Kidney (tissue), 13 donors: ENCODE measurements at regions not wholly inside any gene's neighbourhood (a gene's known extent, or its start where the extent isn't known, plus 50 kb on each side); places are given as distances from the start of the nearest gene placed in this dataset.
"Not testable (repeated sequence)": the region's sequence is repeated elsewhere in the genome, so short reads cannot be mapped to it uniquely, and the experiment has no call there.

Source experiments
- DNase-seq, 5 donors: peaks; one replicate each; pipeline ENCODE4 v3.0.0-alpha.2; 2013 to 2020
- FAIRE-seq: peaks from 2 replicates; lab custom pipeline; 2012; peaks lifted over from hg19 to GRCh38; lab: Jason Lieb, UNC
- H3K27ac ChIP-seq, 2 donors: one replicate each; pipeline ENCODE4 v1.7.0; 2013; ENCODE audit warnings: low read depth in 2 of 2, low read length in 2 of 2, inconsistent platforms in 1 of 2
- H3K27me3 ChIP-seq: one replicate; pipeline ENCODE4 v1.7.1; 2013; ENCODE audit warnings: low read length, inconsistent platforms; ENCODE audit not compliant: control insufficient read depth, insufficient read depth
- H3K36me3 ChIP-seq, 3 donors: one replicate each; pipeline versions ENCODE4 v1.7.0 to v1.7.1; 2013; ENCODE audit warnings: low read length in 3 of 3, control low read depth in 1 of 3, inconsistent platforms in 1 of 3; ENCODE audit not compliant: insufficient read depth in 3 of 3, control insufficient read depth in 2 of 3
- H3K4me1 ChIP-seq, 3 donors: one replicate each; pipeline versions ENCODE4 v1.7.0 to v1.7.1; 2013; ENCODE audit warnings: low read length in 3 of 3, inconsistent platforms in 1 of 3, low read depth in 1 of 3; ENCODE audit not compliant: control insufficient read depth in 2 of 3, insufficient read depth in 2 of 3
- H3K4me3 ChIP-seq, 3 donors: one replicate each; pipeline versions ENCODE4 v1.7.0 to v1.8.1; 2013; ENCODE audit warnings: low read length in 3 of 3, control low read depth in 1 of 3, inconsistent platforms in 1 of 3
- H3K9ac ChIP-seq, 3 donors: one replicate each; pipeline versions ENCODE4 v1.7.0 to v1.7.1; 2013; ENCODE audit warnings: low read length in 3 of 3, control low read depth in 1 of 3, inconsistent platforms in 1 of 3
- H3K9me3 ChIP-seq, 3 donors: one replicate each; pipeline versions ENCODE4 v1.7.0 to v1.7.1; 2013; ENCODE audit warnings: low read length in 3 of 3, control low read depth in 1 of 3, inconsistent platforms in 1 of 3; ENCODE audit not compliant: control insufficient read depth in 2 of 3, insufficient read depth in 1 of 3
- intact Hi-C: fragments of 100-400 bp; cut with DNase I; formaldehyde crosslinking; loops from one replicate; pipeline ENCODE4 v1.11.1; 2022
- TF ChIP-seq, protein P1 (sequence below): IDR thresholded peaks from 3 replicates; pipeline ENCODE4 v1.5.1; 2012; ENCODE audit warnings: mild to moderate bottlenecking, moderate library complexity, borderline replicate concordance; ENCODE audit not compliant: insufficient read depth; ENCODE audit errors: extremely low read depth
- donor health status: control.
- donor health status: control.
- donor health status: control.
- donor health status: control.
- donor health status: control.
- donor health status: DM: yes; HTN: yes; CAD: no.
- donor health status: Normal renal cell carcinoma (clear cell type).

DNA sequence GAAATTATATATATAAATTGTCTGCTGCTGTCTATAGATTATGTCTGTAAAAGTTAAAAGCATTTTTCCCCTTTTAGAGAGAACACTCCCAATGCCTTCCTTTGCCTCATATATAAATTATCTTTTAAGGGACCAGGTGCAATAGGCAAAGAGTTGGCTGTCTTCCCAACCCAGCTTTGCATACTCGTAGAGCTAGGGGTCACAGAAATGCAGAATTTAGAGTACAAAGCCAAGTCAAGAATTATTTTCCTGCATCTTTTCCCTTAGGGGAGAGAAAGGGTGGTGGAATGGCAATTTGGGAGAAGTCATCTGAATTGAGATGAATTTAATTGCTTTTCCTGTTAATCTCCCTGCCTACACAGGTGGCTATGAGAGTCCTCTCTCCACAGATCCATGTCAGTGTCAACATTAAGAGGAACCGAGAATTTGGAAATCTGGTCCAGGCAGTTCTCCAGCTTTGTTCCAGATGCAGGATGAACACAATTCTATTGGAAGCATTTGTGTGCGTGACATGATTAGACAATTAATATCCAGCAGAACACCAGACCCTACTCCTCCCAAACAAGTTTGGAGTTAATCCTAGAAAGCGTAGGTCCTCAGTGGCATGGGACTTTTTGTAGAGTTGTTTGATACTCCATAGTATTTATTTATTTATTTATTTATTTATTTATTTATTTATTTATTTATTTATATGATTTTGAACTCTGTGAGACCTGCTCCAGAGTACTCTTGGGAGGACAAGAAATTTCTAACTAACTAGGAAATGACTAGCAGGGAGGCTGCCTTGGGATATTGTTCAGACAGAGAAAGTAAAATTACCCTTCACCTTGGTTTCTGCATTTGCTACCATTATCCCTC is 80.3 kb upstream of the SKAP2 start:
- Histone ChIP-seq H3K4me1 (no peaks in the 10 kb centered on the region), H3K36me3 (no peaks in the 10 kb centered on the region), H3K27me3 (no peaks in the 10 kb centered on the region), H3K27ac (no peak overlapping the region), H3K9me3 (no peaks in the 10 kb centered on the region), H3K4me3 (no peak overlapping the region), H3K9ac (no peak overlapping the region)
- intact Hi-C loops = no loop called here
- DNase-seq (no peak), FAIRE-seq (no peak)
- TF ChIP-seq, protein P1, sequence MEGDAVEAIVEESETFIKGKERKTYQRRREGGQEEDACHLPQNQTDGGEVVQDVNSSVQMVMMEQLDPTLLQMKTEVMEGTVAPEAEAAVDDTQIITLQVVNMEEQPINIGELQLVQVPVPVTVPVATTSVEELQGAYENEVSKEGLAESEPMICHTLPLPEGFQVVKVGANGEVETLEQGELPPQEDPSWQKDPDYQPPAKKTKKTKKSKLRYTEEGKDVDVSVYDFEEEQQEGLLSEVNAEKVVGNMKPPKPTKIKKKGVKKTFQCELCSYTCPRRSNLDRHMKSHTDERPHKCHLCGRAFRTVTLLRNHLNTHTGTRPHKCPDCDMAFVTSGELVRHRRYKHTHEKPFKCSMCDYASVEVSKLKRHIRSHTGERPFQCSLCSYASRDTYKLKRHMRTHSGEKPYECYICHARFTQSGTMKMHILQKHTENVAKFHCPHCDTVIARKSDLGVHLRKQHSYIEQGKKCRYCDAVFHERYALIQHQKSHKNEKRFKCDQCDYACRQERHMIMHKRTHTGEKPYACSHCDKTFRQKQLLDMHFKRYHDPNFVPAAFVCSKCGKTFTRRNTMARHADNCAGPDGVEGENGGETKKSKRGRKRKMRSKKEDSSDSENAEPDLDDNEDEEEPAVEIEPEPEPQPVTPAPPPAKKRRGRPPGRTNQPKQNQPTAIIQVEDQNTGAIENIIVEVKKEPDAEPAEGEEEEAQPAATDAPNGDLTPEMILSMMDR = no peak

GRCh38 chr7:26937939-26938623 is 73.7 kb upstream of the SKAP2 start:
- Histone ChIP-seq H3K9ac (no peak overlapping the region), H3K4me3 (no peak overlapping the region), H3K9me3 (no peaks in the 10 kb centered on the region), H3K27me3 (no peaks in the 10 kb centered on the region), H3K36me3 (no peaks in the 10 kb centered on the region), H3K4me1 (no peaks in the 10 kb centered on the region), H3K27ac (no peak overlapping the region)
- TF ChIP-seq, protein P1 = no peak
- intact Hi-C loops = no loop called here
- DNase-seq (peak in 1 of 5 donors; percentile 18), FAIRE-seq (no peak)

GRCh38 chr7:26937306-26937705 is 72.9 kb upstream of the SKAP2 start:
- TF ChIP-seq, protein P1 = no peak
- no peak for FAIRE-seq

DNA sequence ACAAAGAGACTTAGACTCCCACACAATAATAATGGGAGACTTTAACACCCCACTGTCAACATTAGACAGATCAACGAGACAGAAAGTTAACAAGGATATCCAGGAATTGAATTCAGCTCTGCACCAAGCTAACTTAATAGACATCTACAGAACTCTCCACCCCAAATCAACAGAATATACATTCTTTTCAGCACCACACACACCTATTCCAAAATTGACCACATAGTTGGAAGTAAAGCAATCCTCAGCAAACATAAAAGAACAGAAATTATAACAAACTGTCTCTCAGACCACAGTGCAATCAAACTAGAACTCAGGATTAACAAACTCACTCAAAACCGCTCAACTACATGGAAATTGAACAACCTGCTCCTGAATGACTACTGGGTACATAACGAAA is 68.2 kb upstream of the SKAP2 start:
- H3K4me1 ChIP-seq, H3K9me3 ChIP-seq, H3K36me3 ChIP-seq, H3K9ac ChIP-seq, H3K4me3 ChIP-seq, H3K27me3 ChIP-seq, intact Hi-C loops, DNase-seq, H3K27ac ChIP-seq, FAIRE-seq: not testable (repeated sequence)

More at GRCh38 chr7:26937306-26937705, 72.9 kb upstream of the SKAP2 start:
- Histone ChIP-seq H3K27me3 (no peaks in the 10 kb centered on the region), H3K4me1 (no peaks in the 10 kb centered on the region), H3K4me3 (no peak overlapping the region), H3K27ac (no peak overlapping the region), H3K9me3 (no peaks in the 10 kb centered on the region), H3K9ac (no peak overlapping the region), H3K36me3 (no peaks in the 10 kb centered on the region)
- intact Hi-C loops = no loop called here
- no peak for DNase-seq
